ENCODE measurements at regions not wholly inside any gene's neighbourhood (a gene's known extent, or its start where the extent isn't known, plus 50 kb on each side); places are given as distances from the start of the nearest gene placed in this dataset.

DNA sequence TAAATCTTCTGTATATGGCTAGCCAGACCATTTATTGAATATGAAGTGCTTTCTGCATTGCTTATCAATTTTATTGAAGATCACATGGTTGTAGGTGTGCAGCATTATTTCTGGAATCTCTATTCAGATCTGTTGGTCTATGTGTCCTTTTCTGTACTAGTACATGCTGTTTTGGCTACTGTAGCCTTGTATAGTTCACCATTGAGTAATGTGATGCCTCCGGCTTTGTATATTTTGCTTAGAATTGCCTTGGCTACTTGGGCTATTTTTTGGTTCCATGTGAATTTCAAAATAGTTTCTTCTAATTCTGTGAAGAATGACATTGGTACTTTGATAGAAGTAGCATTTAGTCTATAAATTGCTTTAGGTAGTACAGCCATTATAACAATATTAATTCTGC, 1187.2 kb downstream of the XPNPEP1 start:
- Histone ChIP-seq H3K9me1 (ENCODE audit: insufficient read depth, low read length) (no peaks in the 10 kb centered on the region), H2AK5ac (ENCODE audit: low read depth, low read length) (no peak overlapping the region), H3K36me3 (ENCODE audit: control insufficient read depth, insufficient read depth, low read length) (no peaks in the 10 kb centered on the region), H3K4me1 (ENCODE audit: control insufficient read depth, insufficient read depth, low read length) (no peaks in the 10 kb centered on the region), H2BK5ac (ENCODE audit: low read depth, low read length, poor library complexity, severe bottlenecking) (no peak overlapping the region), H3K27ac (ENCODE audit: insufficient read depth, low read length) (no peak overlapping the region), H3K4me2 (ENCODE audit: low read depth, low read length) (no peak overlapping the region), H2AFZ (replicated peaks; ENCODE audit: low read length, poor library complexity) (no peak overlapping the region), H4K5ac (ENCODE audit: low read depth, low read length) (no peak overlapping the region), H2AK9ac (replicated peaks; ENCODE audit: low read depth, low read length, poor library complexity) (no peak overlapping the region), H3K14ac (replicated peaks; ENCODE audit: low read depth, low read length) (no peak overlapping the region), H4K91ac (ENCODE audit: insufficient read depth, low read depth, low read length) (no peak overlapping the region), H3K4me3 (ENCODE audit: insufficient read depth, low read depth, low read length) (no peak overlapping the region), H2BK20ac (ENCODE audit: low read depth, low read length) (no peak overlapping the region), H3K9me3 (ENCODE audit: control insufficient read depth, insufficient read depth, low read length) (peaks cover 6% of the 10 kb centered on the region; the same call in 1 of the 2 replicates), H3K56ac (ENCODE audit: extremely low read depth, insufficient read depth, low read length) (no peak overlapping the region), H4K20me1 (ENCODE audit: insufficient read depth, low read length) (no peaks in the 10 kb centered on the region), H2BK120ac (ENCODE audit: low read depth, low read length) (no peak overlapping the region), H3K23ac (ENCODE audit: low read depth, low read length) (no peak overlapping the region), H3K18ac (ENCODE audit: low read depth, low read length) (no peak overlapping the region), H4K8ac (ENCODE audit: low read depth in 2 of 2, low read length in 2 of 2) (no peak overlapping the region), H3K79me1 (ENCODE audit: low read depth in 1 of 2, low read length in 2 of 2) (no peaks in the 10 kb centered on the region), H3K9ac (ENCODE audit: low read depth, low read length) (no peak overlapping the region), H2BK15ac (ENCODE audit: low read depth, low read length) (no peak overlapping the region), H3K27me3 (ENCODE audit: control insufficient read depth, insufficient read depth, low read length) (no peaks in the 10 kb centered on the region), H3K4ac (ENCODE audit: low read depth, low read length) (no peak overlapping the region)
- ChIA-PET CTCF (no interaction called here), POLR2A (ENCODE audit: unreplicated experiment) (no interaction called here)
- no peak for TF ChIP-seq RFX5 (IDR thresholded peaks at IDR 0.05; ENCODE audit: low read depth, low read length)
- TF ChIP-seq RAD21 (IDR thresholded peaks at IDR 0.05; ENCODE audit: low read length), result no peak
- no peak for TF ChIP-seq MAZ (IDR thresholded peaks at IDR 0.05; ENCODE audit: borderline replicate concordance, low read depth, low read length)
- TF ChIP-seq NFE2L2 (IDR thresholded peaks at IDR 0.05; ENCODE audit: low read depth, low read length), result no peak
- no peak for TF ChIP-seq MXI1 (IDR thresholded peaks at IDR 0.05; ENCODE audit: borderline replicate concordance, low read depth, low read length)
- no peak for TF ChIP-seq ELK1 (IDR thresholded peaks at IDR 0.05; ENCODE audit: borderline replicate concordance, low read depth, low read length)
- TF ChIP-seq, protein P1, sequence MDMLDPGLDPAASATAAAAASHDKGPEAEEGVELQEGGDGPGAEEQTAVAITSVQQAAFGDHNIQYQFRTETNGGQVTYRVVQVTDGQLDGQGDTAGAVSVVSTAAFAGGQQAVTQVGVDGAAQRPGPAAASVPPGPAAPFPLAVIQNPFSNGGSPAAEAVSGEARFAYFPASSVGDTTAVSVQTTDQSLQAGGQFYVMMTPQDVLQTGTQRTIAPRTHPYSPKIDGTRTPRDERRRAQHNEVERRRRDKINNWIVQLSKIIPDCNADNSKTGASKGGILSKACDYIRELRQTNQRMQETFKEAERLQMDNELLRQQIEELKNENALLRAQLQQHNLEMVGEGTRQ (IDR thresholded peaks at IDR 0.05; ENCODE audit: low read depth, low read length), result no peak
- dilution Hi-C loops (cut with HindIII; ENCODE audit: low sequenced_read_pairs, unreplicated experiment) (no loop called here), in situ Hi-C loops (cut with MboI; ENCODE audit: low sequenced_read_pairs) (no loop called here), intact Hi-C loops (cut with micrococcal nuclease) (no loop called here)
- WGBS, 2 experiments (ENCODE audit: extremely low coverage in 2 of 2, insufficient read length in 1 of 2), result no CpG with 5 or more reads among the region's 1 CpG
- ATAC-seq (ENCODE audit: low read depth) (no peak), DNase-seq (no peak)
- no TSS peak for BruUV-seq (replicated peaks)

All from IMR-90 (cell line).